ENCODE measurements at regions not wholly inside any gene's neighbourhood (a gene's known extent, or its start where the extent isn't known, plus 50 kb on each side); places are given as distances from the start of the nearest gene placed in this dataset.

DNA sequence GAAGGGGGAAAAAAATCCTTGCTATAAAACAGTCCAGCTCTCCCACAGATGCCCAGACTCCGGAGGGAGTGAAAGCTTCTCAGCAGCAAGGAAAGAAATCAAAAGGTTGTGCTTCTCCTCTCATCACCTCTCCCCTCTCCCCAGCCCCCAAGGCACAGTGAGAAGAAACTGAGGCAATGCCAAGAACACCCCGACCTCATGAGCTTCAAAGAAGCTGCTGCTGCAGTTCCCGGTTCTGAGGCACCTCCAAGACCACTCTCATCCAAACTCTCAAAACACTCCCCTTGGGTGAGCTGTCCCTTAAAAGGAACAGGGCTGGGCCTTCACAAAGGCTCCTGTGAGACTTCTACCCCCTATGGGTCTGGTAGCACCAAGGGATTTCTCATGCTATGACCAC is 62.0 kb upstream of the KLF7 start:
- H3K36me3 ChIP-seq (ENCODE audit: control insufficient read depth in 4 of 4, insufficient read depth in 3 of 4, low read depth in 1 of 4, low read length in 3 of 4): no peaks in the 10 kb centered on the region
- H3K4me3 ChIP-seq (ENCODE audit: low read depth in 1 of 3, low read length in 3 of 3): no peak overlapping the region
- TF ChIP-seq, protein P1, sequence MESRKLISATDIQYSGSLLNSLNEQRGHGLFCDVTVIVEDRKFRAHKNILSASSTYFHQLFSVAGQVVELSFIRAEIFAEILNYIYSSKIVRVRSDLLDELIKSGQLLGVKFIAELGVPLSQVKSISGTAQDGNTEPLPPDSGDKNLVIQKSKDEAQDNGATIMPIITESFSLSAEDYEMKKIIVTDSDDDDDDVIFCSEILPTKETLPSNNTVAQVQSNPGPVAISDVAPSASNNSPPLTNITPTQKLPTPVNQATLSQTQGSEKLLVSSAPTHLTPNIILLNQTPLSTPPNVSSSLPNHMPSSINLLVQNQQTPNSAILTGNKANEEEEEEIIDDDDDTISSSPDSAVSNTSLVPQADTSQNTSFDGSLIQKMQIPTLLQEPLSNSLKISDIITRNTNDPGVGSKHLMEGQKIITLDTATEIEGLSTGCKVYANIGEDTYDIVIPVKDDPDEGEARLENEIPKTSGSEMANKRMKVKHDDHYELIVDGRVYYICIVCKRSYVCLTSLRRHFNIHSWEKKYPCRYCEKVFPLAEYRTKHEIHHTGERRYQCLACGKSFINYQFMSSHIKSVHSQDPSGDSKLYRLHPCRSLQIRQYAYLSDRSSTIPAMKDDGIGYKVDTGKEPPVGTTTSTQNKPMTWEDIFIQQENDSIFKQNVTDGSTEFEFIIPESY (IDR thresholded peaks at IDR 0.05): no peak
- TF ChIP-seq, protein P2, sequence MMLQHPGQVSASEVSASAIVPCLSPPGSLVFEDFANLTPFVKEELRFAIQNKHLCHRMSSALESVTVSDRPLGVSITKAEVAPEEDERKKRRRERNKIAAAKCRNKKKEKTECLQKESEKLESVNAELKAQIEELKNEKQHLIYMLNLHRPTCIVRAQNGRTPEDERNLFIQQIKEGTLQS (IDR thresholded peaks at IDR 0.05): no peak
- no peak for TF ChIP-seq HNF4A (conservative IDR thresholded peaks at IDR 0.05)
- no peak for TF ChIP-seq HNF4G (IDR thresholded peaks at IDR 0.05)
- TF ChIP-seq FOXA2 (IDR thresholded peaks at IDR 0.05): no peak
- TF ChIP-seq, protein P3, sequence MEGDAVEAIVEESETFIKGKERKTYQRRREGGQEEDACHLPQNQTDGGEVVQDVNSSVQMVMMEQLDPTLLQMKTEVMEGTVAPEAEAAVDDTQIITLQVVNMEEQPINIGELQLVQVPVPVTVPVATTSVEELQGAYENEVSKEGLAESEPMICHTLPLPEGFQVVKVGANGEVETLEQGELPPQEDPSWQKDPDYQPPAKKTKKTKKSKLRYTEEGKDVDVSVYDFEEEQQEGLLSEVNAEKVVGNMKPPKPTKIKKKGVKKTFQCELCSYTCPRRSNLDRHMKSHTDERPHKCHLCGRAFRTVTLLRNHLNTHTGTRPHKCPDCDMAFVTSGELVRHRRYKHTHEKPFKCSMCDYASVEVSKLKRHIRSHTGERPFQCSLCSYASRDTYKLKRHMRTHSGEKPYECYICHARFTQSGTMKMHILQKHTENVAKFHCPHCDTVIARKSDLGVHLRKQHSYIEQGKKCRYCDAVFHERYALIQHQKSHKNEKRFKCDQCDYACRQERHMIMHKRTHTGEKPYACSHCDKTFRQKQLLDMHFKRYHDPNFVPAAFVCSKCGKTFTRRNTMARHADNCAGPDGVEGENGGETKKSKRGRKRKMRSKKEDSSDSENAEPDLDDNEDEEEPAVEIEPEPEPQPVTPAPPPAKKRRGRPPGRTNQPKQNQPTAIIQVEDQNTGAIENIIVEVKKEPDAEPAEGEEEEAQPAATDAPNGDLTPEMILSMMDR (IDR thresholded peaks at IDR 0.05; ENCODE audit: low read depth, low read length, missing input control): no peak
- TF ChIP-seq GABPA (IDR thresholded peaks at IDR 0.05 in 1 of 2, conservative IDR thresholded peaks at IDR 0.05 in 1 of 2): no peak
- no peak for TF ChIP-seq JUND (IDR thresholded peaks at IDR 0.05)
- TF ChIP-seq NR2F2 (IDR thresholded peaks at IDR 0.05): no peak
- no peak for TF ChIP-seq SP1 (IDR thresholded peaks at IDR 0.05)
- no peak for TF ChIP-seq FOXA1 (IDR thresholded peaks at IDR 0.05)
- TF ChIP-seq, protein P4, sequence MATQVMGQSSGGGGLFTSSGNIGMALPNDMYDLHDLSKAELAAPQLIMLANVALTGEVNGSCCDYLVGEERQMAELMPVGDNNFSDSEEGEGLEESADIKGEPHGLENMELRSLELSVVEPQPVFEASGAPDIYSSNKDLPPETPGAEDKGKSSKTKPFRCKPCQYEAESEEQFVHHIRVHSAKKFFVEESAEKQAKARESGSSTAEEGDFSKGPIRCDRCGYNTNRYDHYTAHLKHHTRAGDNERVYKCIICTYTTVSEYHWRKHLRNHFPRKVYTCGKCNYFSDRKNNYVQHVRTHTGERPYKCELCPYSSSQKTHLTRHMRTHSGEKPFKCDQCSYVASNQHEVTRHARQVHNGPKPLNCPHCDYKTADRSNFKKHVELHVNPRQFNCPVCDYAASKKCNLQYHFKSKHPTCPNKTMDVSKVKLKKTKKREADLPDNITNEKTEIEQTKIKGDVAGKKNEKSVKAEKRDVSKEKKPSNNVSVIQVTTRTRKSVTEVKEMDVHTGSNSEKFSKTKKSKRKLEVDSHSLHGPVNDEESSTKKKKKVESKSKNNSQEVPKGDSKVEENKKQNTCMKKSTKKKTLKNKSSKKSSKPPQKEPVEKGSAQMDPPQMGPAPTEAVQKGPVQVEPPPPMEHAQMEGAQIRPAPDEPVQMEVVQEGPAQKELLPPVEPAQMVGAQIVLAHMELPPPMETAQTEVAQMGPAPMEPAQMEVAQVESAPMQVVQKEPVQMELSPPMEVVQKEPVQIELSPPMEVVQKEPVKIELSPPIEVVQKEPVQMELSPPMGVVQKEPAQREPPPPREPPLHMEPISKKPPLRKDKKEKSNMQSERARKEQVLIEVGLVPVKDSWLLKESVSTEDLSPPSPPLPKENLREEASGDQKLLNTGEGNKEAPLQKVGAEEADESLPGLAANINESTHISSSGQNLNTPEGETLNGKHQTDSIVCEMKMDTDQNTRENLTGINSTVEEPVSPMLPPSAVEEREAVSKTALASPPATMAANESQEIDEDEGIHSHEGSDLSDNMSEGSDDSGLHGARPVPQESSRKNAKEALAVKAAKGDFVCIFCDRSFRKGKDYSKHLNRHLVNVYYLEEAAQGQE (IDR thresholded peaks at IDR 0.05): no peak
- TF ChIP-seq YY1 (IDR thresholded peaks at IDR 0.05): no peak
- TF ChIP-seq RAD21 (IDR thresholded peaks at IDR 0.05): no peak
- no peak for TF ChIP-seq RXRA (IDR thresholded peaks at IDR 0.05)
- TF ChIP-seq EGR1 (IDR thresholded peaks at IDR 0.05; ENCODE audit: low read depth in 2 of 2): no peak
- DNase-seq (ENCODE audit: low spot score): no peak
- H3K27me3 ChIP-seq (ENCODE audit: control insufficient read depth in 4 of 4, insufficient read depth in 4 of 4, low read length in 3 of 4): no peaks in the 10 kb centered on the region
- no peak overlapping the region for H3K9ac ChIP-seq (ENCODE audit: low read depth in 1 of 2, low read length in 2 of 2)
- 85% methylated on average over 3 of the region's 3 CpGs for WGBS
- H3K9me3 ChIP-seq (ENCODE audit: control insufficient read depth in 4 of 4, low read length in 3 of 4): no peaks in the 10 kb centered on the region
- H3K27ac ChIP-seq (ENCODE audit: low read depth in 1 of 2, low read length in 2 of 2): no peak overlapping the region
- no peaks in the 10 kb centered on the region for H3K4me1 ChIP-seq (ENCODE audit: control insufficient read depth in 4 of 4, insufficient read depth in 4 of 4, low read length in 3 of 4)

DNA sequence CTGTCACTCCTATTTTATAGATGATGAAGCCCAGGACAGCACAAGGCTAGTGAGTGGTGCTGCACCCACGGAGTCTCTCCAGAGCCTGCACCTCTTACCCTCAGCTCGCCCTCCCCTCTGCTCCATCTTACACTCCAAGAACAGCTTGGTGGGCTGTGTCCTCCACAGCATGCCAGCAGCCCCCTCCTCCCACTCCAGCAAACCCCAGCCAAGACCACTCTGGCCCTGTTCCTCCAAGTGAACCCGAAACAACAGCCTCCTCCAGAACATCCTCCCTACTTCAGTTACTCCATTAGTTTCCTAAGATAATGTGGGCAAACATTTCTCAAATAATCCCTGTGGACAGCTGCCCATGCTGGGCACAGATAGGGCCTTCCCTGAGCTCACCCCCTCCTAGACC is 62.7 kb upstream of the KLF7 start:
- Histone ChIP-seq H3K9me3 (ENCODE audit: control insufficient read depth in 4 of 4, low read length in 3 of 4) (no peaks in the 10 kb centered on the region), H3K4me1 (ENCODE audit: control insufficient read depth in 4 of 4, insufficient read depth in 4 of 4, low read length in 3 of 4) (no peaks in the 10 kb centered on the region), H3K36me3 (ENCODE audit: control insufficient read depth in 4 of 4, insufficient read depth in 3 of 4, low read depth in 1 of 4, low read length in 3 of 4) (no peaks in the 10 kb centered on the region), H3K9ac (ENCODE audit: low read depth in 1 of 2, low read length in 2 of 2) (no peak overlapping the region), H3K27ac (ENCODE audit: low read depth in 1 of 2, low read length in 2 of 2) (no peak overlapping the region), H3K27me3 (ENCODE audit: control insufficient read depth in 4 of 4, insufficient read depth in 4 of 4, low read length in 3 of 4) (no peaks in the 10 kb centered on the region), H3K4me3 (ENCODE audit: low read depth in 1 of 3, low read length in 3 of 3) (no peak overlapping the region)
- no peak for DNase-seq (ENCODE audit: low spot score)
- WGBS: 78% methylated on average over 3 of the region's 3 CpGs
- no peak for TF ChIP-seq HNF4G (IDR thresholded peaks at IDR 0.05)
- TF ChIP-seq, protein P1 (IDR thresholded peaks at IDR 0.05): no peak
- no peak for TF ChIP-seq FOXA1 (IDR thresholded peaks at IDR 0.05)
- TF ChIP-seq NR2F2 (IDR thresholded peaks at IDR 0.05): no peak
- TF ChIP-seq SP1 (IDR thresholded peaks at IDR 0.05): no peak
- TF ChIP-seq YY1 (IDR thresholded peaks at IDR 0.05): no peak
- no peak for TF ChIP-seq RAD21 (IDR thresholded peaks at IDR 0.05)
- TF ChIP-seq TAF1 (conservative IDR thresholded peaks at IDR 0.05): no peak
- TF ChIP-seq, protein P3 (IDR thresholded peaks at IDR 0.05; ENCODE audit: low read depth, low read length, missing input control): no peak
- TF ChIP-seq GABPA (IDR thresholded peaks at IDR 0.05 in 1 of 2, conservative IDR thresholded peaks at IDR 0.05 in 1 of 2): no peak
- no peak for TF ChIP-seq FOXA2 (IDR thresholded peaks at IDR 0.05)
- TF ChIP-seq, protein P5, sequence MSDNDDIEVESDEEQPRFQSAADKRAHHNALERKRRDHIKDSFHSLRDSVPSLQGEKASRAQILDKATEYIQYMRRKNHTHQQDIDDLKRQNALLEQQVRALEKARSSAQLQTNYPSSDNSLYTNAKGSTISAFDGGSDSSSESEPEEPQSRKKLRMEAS (IDR thresholded peaks at IDR 0.05): no peak
- no peak for TF ChIP-seq HNF4A (conservative IDR thresholded peaks at IDR 0.05)
- no peak for TF ChIP-seq JUND (IDR thresholded peaks at IDR 0.05)
- TF ChIP-seq, protein P2 (IDR thresholded peaks at IDR 0.05): no peak

Measured in liver (tissue), 8 donors.